ENCODE measurements at regions not wholly inside any gene's neighbourhood (a gene's known extent, or its start where the extent isn't known, plus 50 kb on each side); places are given as distances from the start of the nearest gene placed in this dataset.
"Not testable (repeated sequence)": the region's sequence is repeated elsewhere in the genome, so short reads cannot be mapped to it uniquely, and the experiment has no call there.

- H3K4me3 ChIP-seq (replicated peaks in 1 of 2; ENCODE audit: low read depth in 2 of 2, low read length in 2 of 2): no peak overlapping the region
- no peak for TF ChIP-seq CTCF (IDR thresholded peaks at IDR 0.05; ENCODE audit: low read depth, low read length)
These were observed 104.5 kb upstream of the SATB1 start for GRCh38 chr3:18529631-18530030.

GRCh38 chr3:18527691-18528090 is 102.6 kb upstream of the SATB1 start:
- no peak overlapping the region for H3K4me3 ChIP-seq (replicated peaks in 1 of 2; ENCODE audit: low read depth in 2 of 2, low read length in 2 of 2)
- DNase-seq (ENCODE audit: low read depth in 2 of 2): no peak
- no peak for TF ChIP-seq CTCF (IDR thresholded peaks at IDR 0.05; ENCODE audit: low read depth, low read length)

More at GRCh38 chr3:18529631-18530030, 104.5 kb upstream of the SATB1 start:
- DNase-seq (ENCODE audit: low read depth in 2 of 2): no peak

- no peak for DNase-seq (ENCODE audit: low read depth in 2 of 2)
- TF ChIP-seq CTCF (IDR thresholded peaks at IDR 0.05; ENCODE audit: low read depth, low read length): no peak
- H3K4me3 ChIP-seq (replicated peaks in 1 of 2; ENCODE audit: low read depth in 2 of 2, low read length in 2 of 2): no peak overlapping the region
These were observed 101.5 kb upstream of the SATB1 start for GRCh38 chr3:18526667-18527066.

GRCh38 chr3:18516170-18516569 is 91.0 kb upstream of the SATB1 start:
- not testable (repeated sequence) for H3K4me3 ChIP-seq (replicated peaks in 1 of 2; ENCODE audit: low read depth in 2 of 2, low read length in 2 of 2); DNase-seq (ENCODE audit: low read depth in 2 of 2)

GRCh38 chr3:18513091-18513490 is 88.0 kb upstream of the SATB1 start:
- TF ChIP-seq CTCF (IDR thresholded peaks at IDR 0.05; ENCODE audit: low read depth, low read length): no peak
- no peak for DNase-seq (ENCODE audit: low read depth in 2 of 2)
- no peak overlapping the region for H3K4me3 ChIP-seq (replicated peaks in 1 of 2; ENCODE audit: low read depth in 2 of 2, low read length in 2 of 2)

GRCh38 chr3:18512007-18512406 is 86.9 kb upstream of the SATB1 start:
- no peak for DNase-seq (ENCODE audit: low read depth in 2 of 2)
- no peak overlapping the region for H3K4me3 ChIP-seq (replicated peaks in 1 of 2; ENCODE audit: low read depth in 2 of 2, low read length in 2 of 2)
- no peak for TF ChIP-seq CTCF (IDR thresholded peaks at IDR 0.05; ENCODE audit: low read depth, low read length)

- no peak overlapping the region for H3K4me3 ChIP-seq (replicated peaks in 1 of 2; ENCODE audit: low read depth in 2 of 2, low read length in 2 of 2)
- no peak for TF ChIP-seq CTCF (IDR thresholded peaks at IDR 0.05; ENCODE audit: low read depth, low read length)
- DNase-seq (ENCODE audit: low read depth in 2 of 2): no peak
These were observed 85.8 kb upstream of the SATB1 start for GRCh38 chr3:18510947-18511346.
